HG03378 (cell line): ENCODE measurements at regions not wholly inside any gene's neighbourhood (a gene's known extent, or its start where the extent isn't known, plus 50 kb on each side); places are given as distances from the start of the nearest gene placed in this dataset.
"Not testable (repeated sequence)": the region's sequence is repeated elsewhere in the genome, so short reads cannot be mapped to it uniquely, and the experiment has no call there.

Experiments
- ATAC-seq: cut with Tn5 transposase; IDR thresholded peaks from one replicate; pipeline ENCODE4 v1.9.1; 2021; ENCODE audit warnings: mild to moderate bottlenecking, moderate library complexity; ENCODE audit not compliant: unreplicated experiment

DNA sequence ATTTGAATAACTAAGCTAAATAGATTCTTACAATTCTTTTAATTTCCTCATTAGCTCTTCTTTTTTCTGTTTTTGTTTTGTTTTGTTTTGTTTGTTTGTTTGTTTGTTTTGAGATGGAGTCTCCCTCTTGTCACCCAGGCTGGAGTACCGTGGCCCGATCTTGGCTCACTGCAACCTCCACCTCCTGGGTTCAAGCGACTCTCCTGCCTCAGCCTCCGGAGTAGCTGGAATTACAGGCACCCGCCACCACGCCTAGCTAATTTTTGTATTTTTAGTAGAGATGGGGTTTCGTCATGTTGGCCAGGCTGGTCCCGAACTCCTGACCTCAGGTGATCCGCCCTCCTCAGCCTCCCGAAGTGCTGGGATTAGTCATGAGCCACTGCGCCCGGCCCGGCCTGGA is 70.7 kb upstream of the ZNF658 start:
- not testable (repeated sequence) for ATAC-seq

DNA sequence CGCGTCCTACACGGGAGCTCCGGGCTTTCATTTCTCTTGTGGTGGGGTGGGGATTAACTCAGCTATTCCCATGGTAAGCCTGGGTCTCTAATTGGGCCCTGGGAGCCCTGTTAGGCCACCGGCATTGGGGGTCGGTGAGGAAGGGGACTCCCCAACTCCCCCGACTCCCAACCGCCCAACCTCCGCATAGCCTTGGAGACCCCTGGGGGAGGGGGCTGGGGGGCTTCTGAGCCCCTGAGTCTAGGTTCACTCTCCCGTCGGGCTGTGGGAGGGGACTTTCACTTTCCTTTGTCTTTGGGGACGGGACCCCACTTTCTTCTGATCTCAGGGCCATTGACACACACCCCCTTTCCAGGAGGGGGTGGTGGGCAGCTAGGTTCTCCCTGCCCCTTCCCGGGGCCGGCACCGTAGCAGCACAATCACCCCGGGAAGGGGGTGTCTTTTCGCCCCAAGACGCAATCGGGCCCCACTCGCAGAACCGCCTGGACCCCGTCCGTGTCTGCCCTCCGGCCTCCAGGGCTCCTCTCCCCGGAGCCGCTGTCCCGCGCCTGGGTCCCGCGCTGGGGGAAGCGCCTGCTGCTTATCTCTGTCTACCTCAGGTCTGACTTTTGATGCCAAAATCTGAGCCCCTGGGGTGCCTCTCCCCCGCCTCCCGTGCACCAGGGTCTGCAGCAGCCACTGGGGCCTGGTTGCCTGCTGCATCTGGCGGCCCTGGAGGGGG is 69.6 kb upstream of the ZNF658 start:
- not testable (repeated sequence) for ATAC-seq

DNA sequence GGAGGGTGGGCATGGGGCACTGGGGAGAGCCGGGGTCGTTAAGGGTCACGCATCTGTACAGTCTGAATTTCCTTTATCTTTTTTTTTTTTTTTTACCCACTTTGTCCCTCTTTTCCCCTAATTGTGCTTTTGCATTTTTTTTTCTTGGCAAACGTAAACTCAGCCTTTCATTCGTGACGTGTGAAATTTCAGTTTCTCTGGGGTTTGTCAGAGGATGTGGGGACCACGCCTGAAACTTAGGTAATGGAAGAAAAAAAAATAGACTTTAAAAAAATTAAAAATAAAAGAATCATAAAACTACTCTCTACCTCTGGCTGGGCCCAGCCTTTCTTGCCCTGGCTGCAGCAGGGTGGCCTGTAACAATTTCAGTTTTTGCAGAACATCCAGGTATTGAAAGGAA is 68.3 kb upstream of the ZNF658 start:
- not testable (repeated sequence) for ATAC-seq

DNA sequence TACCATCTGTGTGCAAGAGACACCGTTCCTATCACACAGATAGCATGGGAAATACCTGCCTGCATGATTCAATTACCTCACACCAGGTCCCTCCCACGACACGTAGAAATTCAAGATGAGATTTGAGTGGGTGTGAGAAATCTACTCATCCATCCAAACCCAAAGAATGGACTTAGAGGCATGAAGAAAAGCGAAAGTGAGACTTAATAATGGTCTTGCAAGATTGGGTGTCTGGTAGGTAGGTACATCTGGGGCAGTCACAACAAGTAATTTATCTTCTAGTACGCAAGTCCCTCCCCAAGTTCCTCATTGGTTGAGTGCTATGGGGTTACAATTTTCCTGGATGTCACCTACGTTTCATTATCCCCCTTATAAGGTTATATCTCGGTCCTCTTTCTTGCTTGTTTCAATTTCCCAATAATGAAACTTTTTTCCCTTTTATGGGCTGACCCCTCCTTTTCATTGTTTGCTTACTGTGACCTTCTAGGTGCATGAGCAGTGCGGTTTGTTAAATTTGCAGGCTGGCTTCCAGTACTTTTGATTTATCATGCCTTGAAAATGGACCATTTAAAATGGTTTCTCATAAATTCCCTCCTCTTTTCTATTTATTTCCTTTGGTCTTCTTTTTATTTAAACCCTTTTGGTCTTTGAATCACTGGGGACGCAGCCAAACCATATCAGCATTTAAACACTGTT is 63.1 kb upstream of the ZNF658 start:
- not testable (repeated sequence) for ATAC-seq
